D721Med (cell line): ENCODE measurements at regions not wholly inside any gene's neighbourhood (a gene's known extent, or its start where the extent isn't known, plus 50 kb on each side); places are given as distances from the start of the nearest gene placed in this dataset.

Experiments
- DNase-seq: peaks from one replicate; pipeline ENCODE4 v3.0.0; 2011; ENCODE audit warnings: low spot score; ENCODE audit not compliant: insufficient read length
- FAIRE-seq: peaks from 2 replicates; lab custom pipeline; 2011; peaks lifted over from hg19 to GRCh38; lab: Jason Lieb, UNC
- CTCF ChIP-seq: IDR thresholded peaks from 2 replicates; pipeline ENCODE4 v1.5.1; 2012; ENCODE audit warnings: mild to moderate bottlenecking, control low read depth; ENCODE audit not compliant: insufficient read depth; ENCODE audit errors: missing control alignments

DNA sequence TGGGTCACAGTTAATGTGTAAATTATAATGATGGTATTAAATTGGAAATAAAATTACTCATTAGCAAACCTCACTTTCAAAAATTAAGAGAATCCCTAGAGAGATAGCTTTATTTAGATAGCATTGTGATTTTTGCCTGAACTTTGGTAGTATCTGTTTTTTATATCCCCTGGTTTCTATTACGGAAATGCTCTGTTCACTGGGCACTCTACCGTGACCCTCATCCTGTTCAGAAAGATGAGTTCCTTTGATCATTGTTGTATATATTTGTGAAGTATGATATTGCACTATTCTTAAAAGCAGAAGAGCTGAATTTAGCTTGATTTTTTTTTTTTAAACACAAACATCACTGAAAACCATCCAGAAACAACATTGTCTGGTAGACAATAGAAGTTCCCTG lies 1143.8 kb upstream of the MAP3K7 start:
- no peak for DNase-seq
- TF ChIP-seq CTCF, result no peak
- no peak for FAIRE-seq

DNA sequence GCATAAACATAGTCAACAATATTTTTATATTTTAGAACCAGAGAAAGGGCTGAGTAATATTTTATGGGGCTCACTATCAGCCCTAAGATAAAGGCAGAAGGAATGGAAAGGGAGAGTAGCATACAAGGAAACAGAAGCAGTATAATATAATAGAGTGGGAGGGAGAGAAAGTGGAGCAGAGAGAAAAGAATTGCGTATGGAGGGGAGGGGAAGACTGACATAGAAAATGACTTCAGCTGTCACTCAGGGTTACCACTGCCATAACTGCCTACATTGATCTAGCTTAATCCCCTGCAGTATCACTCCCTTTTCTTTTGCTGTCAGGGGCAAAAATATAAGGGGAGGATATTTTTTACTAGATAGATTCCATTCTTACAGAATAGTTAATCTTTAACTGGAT lies 1133.5 kb upstream of the MAP3K7 start:
- FAIRE-seq, result no peak
- no peak for DNase-seq
- TF ChIP-seq CTCF, result no peak

- FAIRE-seq (no peak), DNase-seq (no peak)
- TF ChIP-seq CTCF, result no peak
These were observed 1132.5 kb upstream of the MAP3K7 start for GRCh38 chr6:91719414-91719813.

DNA sequence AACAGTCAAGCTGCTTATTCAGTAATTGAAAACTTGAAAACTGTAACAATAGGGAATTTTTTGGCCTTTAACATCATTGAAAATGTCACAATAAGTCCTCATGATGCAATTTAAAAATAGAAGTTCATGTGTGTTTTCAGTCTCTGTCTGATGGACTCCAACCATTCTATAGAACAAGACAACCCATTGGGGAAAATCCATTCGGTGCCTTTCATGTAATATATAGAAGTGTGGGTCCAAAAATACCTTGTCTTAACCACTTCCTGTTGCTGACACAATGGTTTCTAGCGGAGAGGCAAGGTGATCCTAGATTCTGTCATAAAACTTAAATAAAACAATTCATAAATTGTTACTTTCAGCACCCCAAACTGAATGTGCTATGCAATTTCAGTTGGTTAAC lies 1131.3 kb upstream of the MAP3K7 start:
- TF ChIP-seq CTCF, result no peak
- DNase-seq (no peak), FAIRE-seq (no peak)

DNA sequence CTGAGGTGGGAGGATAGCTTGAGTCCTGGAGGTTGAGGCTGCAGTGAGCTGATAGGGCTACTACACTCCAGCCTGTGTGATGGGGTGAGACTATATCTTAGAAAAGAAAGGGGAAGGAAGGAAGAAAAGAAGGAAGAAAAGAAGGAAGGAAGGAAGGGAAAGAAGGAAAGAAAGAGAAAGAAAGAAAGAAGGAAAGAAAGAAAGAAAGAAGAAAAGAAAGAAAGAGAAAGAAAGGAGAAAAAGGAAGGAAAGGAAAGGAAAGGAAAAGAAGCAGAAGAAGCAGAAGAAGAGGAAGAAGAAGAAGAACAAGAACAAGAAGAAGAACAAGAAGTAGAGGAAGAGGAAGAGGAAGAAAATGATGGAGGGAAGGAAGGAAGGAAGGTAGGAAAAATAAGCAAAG lies 1130.2 kb upstream of the MAP3K7 start:
- TF ChIP-seq CTCF, result no peak
- no peak for DNase-seq
- FAIRE-seq, result no peak

GRCh38 chr6:91716361-91716760 lies 1129.5 kb upstream of the MAP3K7 start:
- no peak for TF ChIP-seq CTCF
- FAIRE-seq, result no peak
- no peak for DNase-seq

DNA sequence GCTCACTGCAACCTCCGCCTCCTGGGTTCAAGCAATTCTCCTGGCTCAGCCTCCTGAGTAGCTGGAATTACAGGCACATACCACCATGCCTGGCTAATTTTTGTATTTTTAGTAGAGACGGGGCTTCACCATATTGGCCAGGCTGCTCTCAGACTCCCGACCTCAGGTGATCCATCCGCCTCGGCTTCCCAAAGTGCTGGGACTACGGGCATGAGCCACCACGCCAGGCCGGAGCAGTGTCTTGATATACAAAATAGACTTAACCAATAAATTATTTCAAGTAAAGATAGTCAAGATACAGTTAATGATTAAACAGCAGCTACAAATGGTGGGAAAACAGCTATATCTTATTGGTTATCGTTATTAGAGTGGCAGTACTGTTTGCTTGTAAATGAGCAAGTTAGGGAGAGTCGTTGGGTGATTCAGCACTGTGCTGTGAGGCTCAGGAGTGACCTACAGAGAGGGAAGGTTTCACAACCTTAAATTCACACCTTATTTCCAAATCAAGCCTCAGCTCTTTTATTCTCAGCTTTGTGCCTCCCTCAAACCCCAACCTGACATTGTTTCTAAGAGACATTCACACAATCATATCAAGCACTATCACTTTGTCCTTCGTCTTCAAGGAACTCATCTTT lies 1128.4 kb upstream of the MAP3K7 start:
- no peak for DNase-seq
- no peak for FAIRE-seq

More for the DNA sequence above, 1128.4 kb upstream of the MAP3K7 start:
- TF ChIP-seq CTCF, result no peak
